ENCODE measurements at regions not wholly inside any gene's neighbourhood (a gene's known extent, or its start where the extent isn't known, plus 50 kb on each side); places are given as distances from the start of the nearest gene placed in this dataset.

DNA sequence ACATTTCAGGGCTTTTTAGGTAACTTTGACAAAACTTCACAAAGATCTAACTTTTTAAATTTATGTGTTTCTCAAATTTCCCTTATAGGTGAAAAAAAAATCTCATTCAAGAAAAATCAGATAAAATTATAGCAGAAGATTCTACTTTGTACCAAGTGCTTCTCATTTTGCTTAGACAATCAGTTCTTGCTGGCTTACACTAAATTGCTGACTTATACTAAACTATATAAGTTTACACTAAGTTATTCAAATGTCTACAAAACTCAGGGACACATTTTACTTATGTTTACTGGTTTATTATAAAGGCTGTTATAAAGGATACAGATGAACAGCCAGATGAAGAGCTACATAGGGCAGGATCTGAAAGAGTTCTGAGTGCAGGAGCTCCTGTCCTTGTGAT lies 195.1 kb downstream of the ZPLD1 start:
- H3K4me3 ChIP-seq (ENCODE audit: low read depth, low read length): no peak overlapping the region
- TF ChIP-seq, protein P1, sequence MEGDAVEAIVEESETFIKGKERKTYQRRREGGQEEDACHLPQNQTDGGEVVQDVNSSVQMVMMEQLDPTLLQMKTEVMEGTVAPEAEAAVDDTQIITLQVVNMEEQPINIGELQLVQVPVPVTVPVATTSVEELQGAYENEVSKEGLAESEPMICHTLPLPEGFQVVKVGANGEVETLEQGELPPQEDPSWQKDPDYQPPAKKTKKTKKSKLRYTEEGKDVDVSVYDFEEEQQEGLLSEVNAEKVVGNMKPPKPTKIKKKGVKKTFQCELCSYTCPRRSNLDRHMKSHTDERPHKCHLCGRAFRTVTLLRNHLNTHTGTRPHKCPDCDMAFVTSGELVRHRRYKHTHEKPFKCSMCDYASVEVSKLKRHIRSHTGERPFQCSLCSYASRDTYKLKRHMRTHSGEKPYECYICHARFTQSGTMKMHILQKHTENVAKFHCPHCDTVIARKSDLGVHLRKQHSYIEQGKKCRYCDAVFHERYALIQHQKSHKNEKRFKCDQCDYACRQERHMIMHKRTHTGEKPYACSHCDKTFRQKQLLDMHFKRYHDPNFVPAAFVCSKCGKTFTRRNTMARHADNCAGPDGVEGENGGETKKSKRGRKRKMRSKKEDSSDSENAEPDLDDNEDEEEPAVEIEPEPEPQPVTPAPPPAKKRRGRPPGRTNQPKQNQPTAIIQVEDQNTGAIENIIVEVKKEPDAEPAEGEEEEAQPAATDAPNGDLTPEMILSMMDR (IDR thresholded peaks at IDR 0.05; ENCODE audit: low read depth, low read length): no peak
- no peak for TF ChIP-seq POLR2A (IDR thresholded peaks at IDR 0.05; ENCODE audit: extremely low read depth, insufficient read length)
- TF ChIP-seq MYC (IDR thresholded peaks at IDR 0.05; ENCODE audit: low read depth, low read length): no peak
- TF ChIP-seq, protein P2, sequence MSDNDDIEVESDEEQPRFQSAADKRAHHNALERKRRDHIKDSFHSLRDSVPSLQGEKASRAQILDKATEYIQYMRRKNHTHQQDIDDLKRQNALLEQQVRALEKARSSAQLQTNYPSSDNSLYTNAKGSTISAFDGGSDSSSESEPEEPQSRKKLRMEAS (IDR thresholded peaks at IDR 0.05; ENCODE audit: low read depth, low read length): no peak
- no peak for DNase-seq (ENCODE audit: low read depth)

DNA sequence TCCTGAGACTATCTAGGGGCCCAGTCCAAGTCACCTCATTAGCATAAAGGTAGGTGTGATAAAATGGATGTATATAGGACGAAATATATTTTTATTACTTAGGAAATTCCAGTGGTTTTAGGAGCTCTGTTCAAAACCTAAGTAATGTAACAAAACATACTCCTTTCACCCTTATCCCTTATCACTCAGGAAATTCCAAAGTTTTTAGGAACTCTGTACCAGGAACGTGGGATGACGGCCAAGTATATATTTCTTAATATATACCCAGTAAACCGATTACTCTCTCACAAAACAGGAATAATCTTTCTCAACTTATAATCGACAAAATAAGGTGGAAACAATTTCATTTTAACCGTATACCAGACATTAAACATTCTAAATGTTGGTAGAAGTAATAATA lies 195.7 kb downstream of the ZPLD1 start:
- no peak for TF ChIP-seq POLR2A (IDR thresholded peaks at IDR 0.05; ENCODE audit: extremely low read depth, insufficient read length)

DNA sequence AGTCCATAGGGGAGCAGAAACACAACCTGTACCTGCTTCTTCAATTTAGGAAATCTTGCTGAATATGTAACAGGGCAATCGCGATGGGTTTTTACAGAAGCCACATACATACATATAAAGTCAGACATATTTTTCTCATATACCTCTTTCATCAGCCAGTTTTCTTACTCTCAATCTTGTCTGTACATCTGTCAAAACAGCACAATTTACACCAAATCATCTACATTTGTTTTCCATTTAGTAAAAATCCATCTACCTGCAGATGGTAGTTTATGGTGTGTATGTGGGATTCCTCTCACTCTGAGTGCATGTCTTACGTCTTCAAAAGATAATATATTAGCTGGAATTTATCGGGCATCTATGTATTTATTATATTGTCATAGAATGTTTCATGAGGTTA lies 208.7 kb downstream of the ZPLD1 start:
- no peak for DNase-seq (ENCODE audit: low read depth)
- no peak for TF ChIP-seq MYC (IDR thresholded peaks at IDR 0.05; ENCODE audit: low read depth, low read length)
- TF ChIP-seq, protein P1 (IDR thresholded peaks at IDR 0.05; ENCODE audit: low read depth, low read length): no peak
- TF ChIP-seq, protein P2 (IDR thresholded peaks at IDR 0.05; ENCODE audit: low read depth, low read length): no peak
- no peak for TF ChIP-seq POLR2A (IDR thresholded peaks at IDR 0.05; ENCODE audit: extremely low read depth, insufficient read length)
- H3K4me3 ChIP-seq (ENCODE audit: low read depth, low read length): no peak overlapping the region

More for the DNA sequence above, 195.7 kb downstream of the ZPLD1 start:
- DNase-seq (ENCODE audit: low read depth): no peak
- H3K4me3 ChIP-seq (ENCODE audit: low read depth, low read length): no peak overlapping the region

DNA sequence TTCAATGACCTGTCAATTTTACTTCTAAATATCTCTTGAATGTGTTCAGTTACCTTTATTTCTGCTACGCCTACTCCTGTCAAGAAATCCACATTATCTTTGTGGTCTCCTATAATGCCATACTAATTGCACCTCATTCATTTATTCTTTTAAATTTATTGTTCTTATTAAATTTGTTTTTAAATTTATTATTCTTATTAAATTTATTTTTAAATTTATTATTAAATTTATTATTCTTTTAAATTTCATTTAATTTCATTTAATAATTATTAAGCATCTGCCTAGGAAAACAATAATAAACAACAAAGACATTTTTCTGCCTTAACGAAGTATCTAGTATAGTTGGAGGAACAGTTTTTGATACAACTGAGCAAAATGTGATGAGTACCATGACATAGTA lies 211.7 kb downstream of the ZPLD1 start:
- H3K4me3 ChIP-seq (ENCODE audit: low read depth, low read length): no peak overlapping the region
- DNase-seq (ENCODE audit: low read depth): no peak
- TF ChIP-seq, protein P1 (IDR thresholded peaks at IDR 0.05; ENCODE audit: low read depth, low read length): no peak
- TF ChIP-seq, protein P2 (IDR thresholded peaks at IDR 0.05; ENCODE audit: low read depth, low read length): no peak
- TF ChIP-seq POLR2A (IDR thresholded peaks at IDR 0.05; ENCODE audit: extremely low read depth, insufficient read length) (no peak), MYC (IDR thresholded peaks at IDR 0.05; ENCODE audit: low read depth, low read length) (no peak)

DNA sequence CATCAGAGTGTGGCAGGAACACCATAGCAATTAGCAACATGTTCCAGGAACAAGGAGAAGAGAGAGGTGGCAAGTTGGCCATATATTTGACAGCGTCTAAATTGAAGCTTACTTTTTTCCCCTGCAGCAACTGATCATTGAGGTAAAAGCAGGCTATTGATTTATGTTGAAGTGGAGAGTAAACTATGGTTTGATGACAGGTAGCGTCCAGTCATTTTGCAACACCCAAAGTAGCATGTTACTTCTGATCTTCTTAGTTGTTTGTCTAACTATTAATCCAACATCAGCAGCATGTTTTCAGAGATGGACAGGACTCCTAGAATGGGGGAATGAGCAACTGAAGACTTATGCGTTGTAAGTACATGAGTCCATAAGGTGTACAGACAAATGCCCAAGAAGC lies 225.8 kb downstream of the ZPLD1 start:
- DNase-seq (ENCODE audit: low read depth): no peak
- H3K4me3 ChIP-seq (ENCODE audit: low read depth, low read length): no peak overlapping the region
- TF ChIP-seq POLR2A (IDR thresholded peaks at IDR 0.05; ENCODE audit: extremely low read depth, insufficient read length): no peak
- TF ChIP-seq, protein P1 (IDR thresholded peaks at IDR 0.05; ENCODE audit: low read depth, low read length): no peak
- TF ChIP-seq MYC (IDR thresholded peaks at IDR 0.05; ENCODE audit: low read depth, low read length): no peak
- TF ChIP-seq, protein P2 (IDR thresholded peaks at IDR 0.05; ENCODE audit: low read depth, low read length): no peak

DNA sequence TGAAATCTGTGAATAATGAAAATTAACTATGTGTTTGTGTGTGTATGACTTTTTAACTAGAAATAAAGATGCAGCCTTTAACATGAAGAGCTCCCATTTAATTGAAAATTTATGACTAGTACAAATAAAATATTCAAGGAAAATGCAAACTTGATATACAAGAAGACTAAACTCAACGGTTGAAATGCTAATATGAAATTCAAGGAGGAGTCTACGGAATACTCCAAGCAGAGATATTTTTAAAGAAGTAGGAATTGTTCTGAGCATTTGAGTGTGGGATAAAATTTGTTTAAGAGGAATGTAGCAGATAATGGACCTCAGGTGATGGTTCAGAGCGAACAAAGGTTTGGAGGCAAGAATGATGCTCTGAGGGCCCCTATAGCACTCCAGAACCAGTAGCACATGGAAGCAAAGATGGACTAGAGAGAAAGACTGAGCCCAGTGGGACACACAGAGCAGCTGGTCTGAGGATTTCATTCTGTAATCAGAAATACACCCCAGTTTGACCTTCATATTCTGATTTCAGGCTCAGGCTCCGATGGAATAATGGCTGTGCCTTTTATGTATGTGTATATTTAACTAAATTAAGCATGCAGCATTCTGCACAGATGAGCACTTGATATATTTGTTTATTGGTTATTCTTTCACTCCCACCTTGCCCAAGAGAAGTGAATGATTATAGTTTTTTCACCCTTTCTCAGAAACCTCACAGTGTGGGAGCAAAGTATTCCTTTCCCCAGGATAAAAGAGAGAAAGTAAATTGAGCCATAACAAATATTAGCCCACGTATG lies 227.1 kb downstream of the ZPLD1 start:
- H3K4me3 ChIP-seq (ENCODE audit: low read depth, low read length): no peak overlapping the region
- no peak for DNase-seq (ENCODE audit: low read depth)
- TF ChIP-seq, protein P1 (IDR thresholded peaks at IDR 0.05; ENCODE audit: low read depth, low read length): no peak
- TF ChIP-seq POLR2A (IDR thresholded peaks at IDR 0.05; ENCODE audit: extremely low read depth, insufficient read length): no peak
- TF ChIP-seq MYC (IDR thresholded peaks at IDR 0.05; ENCODE audit: low read depth, low read length): no peak
- TF ChIP-seq, protein P2 (IDR thresholded peaks at IDR 0.05; ENCODE audit: low read depth, low read length): no peak

All from NB4 (cell line).